ENCODE measurements at regions not wholly inside any gene's neighbourhood (a gene's known extent, or its start where the extent isn't known, plus 50 kb on each side); places are given as distances from the start of the nearest gene placed in this dataset.

GRCh38 chr15:93705753-93706455 is 525.5 kb upstream of the MCTP2 start:
- TF ChIP-seq GATA3 (IDR thresholded peaks at IDR 0.05; ENCODE audit: low read depth, low read length): no peak
- TF ChIP-seq GATA2 (IDR thresholded peaks at IDR 0.05; ENCODE audit: low read depth, low read length): no peak

DNA sequence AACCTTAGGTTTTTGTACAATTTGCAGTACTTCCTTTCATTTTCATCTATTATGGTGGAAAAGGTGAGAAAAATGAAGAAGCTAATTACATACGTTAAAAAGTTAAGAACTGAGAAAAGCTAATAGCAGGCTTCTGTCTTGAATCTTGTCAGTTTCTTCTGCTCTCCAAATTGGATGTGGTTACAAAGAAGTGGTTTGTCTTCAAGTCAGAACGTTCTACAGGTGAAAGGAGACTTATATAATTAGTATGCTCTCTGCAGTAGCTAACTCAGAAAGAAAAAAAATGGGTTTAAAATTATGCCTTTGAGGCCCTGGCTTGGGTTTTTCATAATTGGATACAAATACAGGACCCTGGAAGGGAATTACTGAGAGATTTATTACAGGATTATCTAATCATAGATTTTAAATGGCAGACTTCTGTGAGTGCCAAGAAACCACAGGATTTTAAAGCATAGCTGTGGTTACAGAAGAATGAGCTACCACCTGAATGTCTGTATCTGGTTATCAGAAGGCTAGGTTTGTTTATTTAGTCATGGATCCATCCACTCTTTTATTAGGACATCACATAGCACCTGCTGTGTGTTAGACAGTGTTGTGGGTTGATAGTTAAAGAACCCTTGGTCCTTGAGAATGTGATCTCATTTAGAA is 528.1 kb upstream of the MCTP2 start:
- TF ChIP-seq GATA2 (IDR thresholded peaks at IDR 0.05; ENCODE audit: low read depth, low read length) (peak; percentile 11; the same call in 1 of the 2 replicates), GATA3 (IDR thresholded peaks at IDR 0.05; ENCODE audit: low read depth, low read length) (no peak)

GRCh38 chr15:93700051-93700450 is 531.3 kb upstream of the MCTP2 start:
- TF ChIP-seq GATA2 (IDR thresholded peaks at IDR 0.05; ENCODE audit: low read depth, low read length): no peak
- no peak for TF ChIP-seq GATA3 (IDR thresholded peaks at IDR 0.05; ENCODE audit: low read depth, low read length)

- TF ChIP-seq GATA2 (IDR thresholded peaks at IDR 0.05; ENCODE audit: low read depth, low read length): no peak
- no peak for TF ChIP-seq GATA3 (IDR thresholded peaks at IDR 0.05; ENCODE audit: low read depth, low read length)
Observed at GRCh38 chr15:93694033-93694432, 537.3 kb upstream of the MCTP2 start.

DNA sequence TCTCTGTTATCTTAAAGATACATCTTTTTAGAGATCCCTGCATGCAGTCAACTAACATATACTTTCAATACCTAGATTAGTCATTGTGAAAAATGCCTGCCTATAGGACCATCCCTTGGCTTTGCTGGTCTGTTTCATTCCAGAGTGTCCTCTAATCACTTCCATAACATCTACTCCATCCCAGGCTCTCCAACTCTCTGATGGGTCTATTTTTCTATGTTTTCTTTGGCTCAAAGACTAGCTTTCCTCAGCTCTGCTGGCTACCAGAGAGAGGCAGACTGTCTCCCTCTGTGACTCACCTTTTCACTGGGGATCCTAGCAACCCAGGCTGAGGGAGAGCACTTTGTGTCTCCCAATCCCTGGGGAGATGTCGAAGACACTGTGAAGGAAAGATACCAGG is 547.7 kb upstream of the MCTP2 start:
- TF ChIP-seq GATA3 (IDR thresholded peaks at IDR 0.05; ENCODE audit: low read depth, low read length) (no peak), GATA2 (IDR thresholded peaks at IDR 0.05; ENCODE audit: low read depth, low read length) (no peak)

- TF ChIP-seq GATA2 (IDR thresholded peaks at IDR 0.05; ENCODE audit: low read depth, low read length) (no peak; the same call in 1 of the 2 replicates), GATA3 (IDR thresholded peaks at IDR 0.05; ENCODE audit: low read depth, low read length) (no peak)
Observed at GRCh38 chr15:93671387-93671943, 559.9 kb upstream of the MCTP2 start.

DNA sequence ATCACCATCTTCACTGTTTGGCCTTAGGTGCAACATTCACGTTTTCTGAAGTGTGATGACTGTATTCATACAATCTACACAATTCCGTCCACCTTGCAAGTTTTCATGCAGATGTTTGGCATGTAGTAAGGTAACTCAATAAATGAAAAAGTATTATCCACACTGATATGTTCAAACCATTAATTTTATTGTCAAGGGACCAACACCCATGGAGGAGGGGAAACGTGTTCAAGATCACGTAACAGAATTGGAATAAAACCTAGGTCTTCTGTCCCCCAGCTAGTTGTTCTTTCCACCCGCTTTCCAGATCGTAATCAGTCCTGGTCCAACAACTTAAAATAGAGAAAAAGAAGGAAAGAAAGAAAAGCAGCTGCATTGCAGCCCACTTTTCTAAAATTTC is 560.4 kb upstream of the MCTP2 start:
- TF ChIP-seq GATA3 (IDR thresholded peaks at IDR 0.05; ENCODE audit: low read depth, low read length) (no peak), GATA2 (IDR thresholded peaks at IDR 0.05; ENCODE audit: low read depth, low read length) (no peak; the same call in 1 of the 2 replicates)

GRCh38 chr15:93664213-93664956 is 567.0 kb upstream of the MCTP2 start:
- no peak for TF ChIP-seq GATA3 (IDR thresholded peaks at IDR 0.05; ENCODE audit: low read depth, low read length)
- TF ChIP-seq GATA2 (IDR thresholded peaks at IDR 0.05; ENCODE audit: low read depth, low read length): no peak

DNA sequence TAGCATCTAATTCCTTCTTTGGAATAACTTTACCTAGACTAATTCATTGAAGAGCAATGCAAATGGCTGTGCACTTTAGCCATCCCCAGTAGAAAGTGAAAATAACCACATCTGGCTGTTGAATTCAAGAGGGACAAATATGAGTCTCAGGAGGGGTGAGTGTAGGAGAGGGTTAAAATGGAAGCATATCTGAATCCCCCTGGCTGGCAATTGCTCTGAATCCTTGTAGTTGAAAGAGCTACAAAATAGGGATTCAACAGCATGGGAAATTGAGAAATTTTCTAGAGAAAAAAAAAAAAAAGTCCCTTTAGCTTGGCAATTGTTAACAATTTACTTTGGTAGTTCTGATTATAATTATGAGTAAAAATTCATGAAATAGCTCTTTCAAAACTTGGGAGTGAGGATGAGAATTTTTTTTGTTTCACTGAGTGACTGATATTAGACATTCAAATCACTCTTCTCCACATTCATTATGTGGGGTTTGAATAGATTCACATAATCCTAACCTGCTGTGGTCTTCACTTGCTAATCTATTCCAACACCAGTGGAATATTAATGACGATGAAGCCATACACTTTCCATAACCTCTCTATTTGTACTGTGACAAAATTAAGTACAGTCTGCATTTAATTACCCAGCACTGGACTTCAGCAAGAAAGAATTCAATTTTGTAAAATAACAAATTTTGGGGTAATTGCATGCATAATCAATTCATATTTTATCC is 569.0 kb upstream of the MCTP2 start:
- TF ChIP-seq GATA2 (IDR thresholded peaks at IDR 0.05; ENCODE audit: low read depth, low read length): no peak
- no peak for TF ChIP-seq GATA3 (IDR thresholded peaks at IDR 0.05; ENCODE audit: low read depth, low read length)

GRCh38 chr15:93658026-93658816 is 569.2 kb upstream of the RGMA start:
- no peak for TF ChIP-seq GATA2 (IDR thresholded peaks at IDR 0.05; ENCODE audit: low read depth, low read length)
- no peak for TF ChIP-seq GATA3 (IDR thresholded peaks at IDR 0.05; ENCODE audit: low read depth, low read length)

DNA sequence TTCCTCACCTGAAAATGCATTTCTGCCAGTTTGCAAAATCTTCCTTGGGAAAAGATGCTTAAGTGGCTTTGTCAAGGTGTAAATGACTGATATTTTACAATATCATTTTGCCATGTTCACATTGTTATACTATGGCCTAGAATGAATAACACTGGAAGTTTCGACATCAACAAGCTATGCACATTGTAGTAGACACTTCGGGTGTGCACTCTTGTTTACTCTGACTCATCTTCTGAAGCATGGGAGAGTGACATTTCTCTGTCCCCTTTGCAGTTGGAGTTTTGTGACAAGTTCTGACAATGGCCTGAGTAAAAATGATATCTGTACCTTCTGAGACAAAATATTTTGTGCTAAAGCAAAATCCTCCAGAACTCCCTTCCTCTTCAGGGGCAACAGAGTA is 567.0 kb upstream of the RGMA start:
- TF ChIP-seq GATA2 (IDR thresholded peaks at IDR 0.05; ENCODE audit: low read depth, low read length): no peak
- TF ChIP-seq GATA3 (IDR thresholded peaks at IDR 0.05; ENCODE audit: low read depth, low read length): no peak

DNA sequence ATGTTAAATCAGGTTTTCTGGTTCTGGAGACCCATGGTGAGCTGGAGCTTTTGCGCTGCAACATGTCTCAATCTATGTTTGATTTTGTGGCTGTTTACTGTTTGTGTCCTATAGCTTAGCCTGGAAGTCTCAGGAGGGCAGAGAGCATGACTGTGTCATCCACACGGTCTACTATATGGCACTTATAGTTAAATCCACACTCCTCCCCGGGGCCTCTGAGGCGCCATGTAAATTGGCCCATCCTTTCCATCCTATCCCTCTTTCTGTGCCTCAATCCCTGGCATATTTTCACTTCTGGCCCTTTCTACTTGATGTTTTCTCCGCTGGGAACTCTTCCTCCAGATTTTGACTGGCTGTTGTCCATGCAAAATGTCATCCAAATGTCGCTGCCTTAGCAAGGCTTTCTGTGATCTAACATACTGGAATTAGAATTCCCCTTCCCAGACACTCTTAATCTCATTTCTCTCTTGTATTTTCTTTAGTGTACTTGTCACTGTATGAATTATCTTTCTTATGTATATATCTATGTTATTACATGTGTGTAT is 560.8 kb upstream of the RGMA start:
- TF ChIP-seq GATA2 (IDR thresholded peaks at IDR 0.05; ENCODE audit: low read depth, low read length): no peak
- no peak for TF ChIP-seq GATA3 (IDR thresholded peaks at IDR 0.05; ENCODE audit: low read depth, low read length)

DNA sequence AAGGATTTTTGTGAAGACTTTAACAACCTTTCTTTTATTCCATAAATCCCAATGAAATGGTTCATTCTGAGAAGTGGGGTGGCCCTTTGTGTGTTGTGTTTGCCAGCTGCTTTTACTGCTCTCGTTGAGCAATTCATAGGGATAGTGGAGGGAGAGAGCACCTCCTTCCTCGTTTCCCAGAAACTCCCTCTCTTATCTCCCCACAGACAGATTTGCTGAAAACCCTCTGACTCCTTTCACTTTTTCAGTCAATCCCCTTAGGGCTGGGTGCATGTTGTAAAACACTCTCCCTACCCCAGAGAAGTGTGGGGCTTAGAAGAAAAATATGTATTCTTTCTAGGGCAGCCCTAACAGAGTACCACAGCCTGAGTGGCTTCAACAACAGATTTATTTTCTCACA is 557.2 kb upstream of the RGMA start:
- TF ChIP-seq GATA2 (IDR thresholded peaks at IDR 0.05; ENCODE audit: low read depth, low read length): no peak
- TF ChIP-seq GATA3 (IDR thresholded peaks at IDR 0.05; ENCODE audit: low read depth, low read length): no peak

Data from SH-SY5Y (cell line).